H1 (cell line): ENCODE measurements at regions not wholly inside any gene's neighbourhood (a gene's known extent, or its start where the extent isn't known, plus 50 kb on each side); places are given as distances from the start of the nearest gene placed in this dataset.

ENCODE experiments used
- CTCF ChIA-PET: fragments of 300-600 bp; sonication (Branson Sonifier 250); formaldehyde crosslinking; loops from one replicate; lab custom pipeline; 2021; ENCODE audit not compliant: partially characterized antibody; lab: Charles Lee
- POLR2A ChIA-PET: fragments of 300-600 bp; sonication (Branson Sonifier 250); formaldehyde crosslinking; loops from one replicate; lab custom pipeline; 2021; ENCODE audit warnings: inconsistent platforms; ENCODE audit not compliant: partially characterized antibody; lab: Charles Lee
- DNase-seq, 2 experiments: peaks; one replicate each; pipeline versions ENCODE4 v3.0.0 to v3.0.0-alpha.2; 2010 to 2022; ENCODE audit warnings: low spot score in 2 of 2, low read depth in 1 of 2, mixed read lengths in 1 of 2
- FAIRE-seq: peaks from 2 replicates; lab custom pipeline; 2011; peaks lifted over from hg19 to GRCh38; lab: Jason Lieb, UNC
- H2AFZ ChIP-seq: 2 replicates; pipeline ENCODE4 v1.8.1; 2012; ENCODE audit warnings: low read length, inconsistent platforms
- H2AK5ac ChIP-seq: 2 replicates; pipeline ENCODE4 v1.6.1; 2013; ENCODE audit warnings: low read depth, low read length
- H2BK120ac ChIP-seq: replicated peaks from 2 replicates; pipeline ENCODE3; 2013; ENCODE audit warnings: low read depth, low read length, inconsistent platforms
- H2BK12ac ChIP-seq: 2 replicates; pipeline ENCODE4 v1.6.1; 2013; ENCODE audit warnings: low read depth, low read length
- H2BK15ac ChIP-seq: 2 replicates; pipeline ENCODE4 v1.6.1; 2013; ENCODE audit warnings: low read length
- H2BK20ac ChIP-seq: 2 replicates; pipeline ENCODE4 v1.6.1; 2013; ENCODE audit warnings: low read length
- H2BK5ac ChIP-seq: 2 replicates; pipeline ENCODE4 v1.6.1; 2013; ENCODE audit warnings: low read depth, low read length
- H3K14ac ChIP-seq: 2 replicates; pipeline ENCODE4 v1.6.1; 2013; ENCODE audit warnings: inconsistent platforms; ENCODE audit not compliant: insufficient read length
- H3K18ac ChIP-seq: 2 replicates; pipeline ENCODE4 v1.6.1; 2013; ENCODE audit warnings: low read length; ENCODE audit errors: extremely low read depth
- H3K23ac ChIP-seq: 2 replicates; pipeline ENCODE4 v1.6.1; 2013; ENCODE audit warnings: inconsistent platforms; ENCODE audit not compliant: insufficient read length
- H3K23me2 ChIP-seq: 2 replicates; pipeline ENCODE4 v1.6.1; 2013; ENCODE audit warnings: low read depth, low read length
- H3K27ac ChIP-seq: 2 replicates; pipeline ENCODE4 v1.6.1; 2011; ENCODE audit warnings: low read depth, low read length, inconsistent platforms
- H3K27me3 ChIP-seq, 4 experiments: replicated peaks in 1 of 4; 1 replicate in 1 of 4; 2 replicates in 3 of 4; pipeline versions ENCODE4 v1.6.1 to v1.8.1; 2011 to 2013; ENCODE audit warnings: low read length in 3 of 4, mild to moderate bottlenecking in 3 of 4, inconsistent platforms in 2 of 4, mixed read lengths in 2 of 4, moderate library complexity in 1 of 4; ENCODE audit not compliant: control insufficient read depth in 3 of 4, insufficient read depth in 3 of 4; ENCODE audit errors: extremely low read depth in 1 of 4
- H3K36me3 ChIP-seq, 4 experiments: 2 replicates each; pipeline versions ENCODE4 v1.6.1 to v1.8.1; 2011 to 2013; ENCODE audit warnings: mild to moderate bottlenecking in 4 of 4, low read length in 3 of 4, moderate library complexity in 2 of 4, control low read depth in 1 of 4, inconsistent platforms in 1 of 4; ENCODE audit not compliant: insufficient read depth in 4 of 4, control insufficient read depth in 2 of 4
- H3K4ac ChIP-seq: replicated peaks from 2 replicates; pipeline ENCODE3; 2013; ENCODE audit warnings: low read length, low read depth, mixed read lengths, inconsistent platforms; ENCODE audit not compliant: insufficient read length
- H3K4me1 ChIP-seq, 4 experiments: replicated peaks in 1 of 4; 1 replicate in 1 of 4; 2 replicates in 3 of 4; pipeline versions ENCODE4 v1.6.1 to v1.8.1; 2011 to 2013; ENCODE audit warnings: low read length in 3 of 4, inconsistent platforms in 2 of 4, mixed read lengths in 1 of 4; ENCODE audit not compliant: insufficient read depth in 4 of 4, control insufficient read depth in 3 of 4
- H3K4me2 ChIP-seq, 2 experiments: 2 replicates each; pipeline versions ENCODE4 v1.6.1 to v1.8.1; 2011 to 2013; ENCODE audit warnings: low read depth in 2 of 2, low read length in 2 of 2, control low read depth in 1 of 2, inconsistent platforms in 1 of 2, mild to moderate bottlenecking in 1 of 2; ENCODE audit not compliant: insufficient read depth in 1 of 2
- H3K4me3 ChIP-seq, 4 experiments: fragments of 200-600, 300-600 bp in 1 of 4; sonication (generic), shearing (Covaris generic), sonication (Bioruptor Twin) in 1 of 4; 2 replicates each; pipeline versions ENCODE4 v1.5.1 to v1.8.1; 2011 to 2016; ENCODE audit warnings: low read length in 4 of 4, low read depth in 3 of 4, control low read depth in 2 of 4, inconsistent platforms in 2 of 4, mild to moderate bottlenecking in 2 of 4, mixed read lengths in 1 of 4, moderate library complexity in 1 of 4; ENCODE audit not compliant: insufficient read depth in 2 of 4; ENCODE audit errors: extremely low read depth in 1 of 4
- H3K56ac ChIP-seq: replicated peaks from 2 replicates; pipeline ENCODE3; 2013; ENCODE audit warnings: low read depth, mild to moderate bottlenecking, mixed read lengths, low read length, inconsistent platforms; ENCODE audit not compliant: insufficient read length
- H3K79me1 ChIP-seq: 2 replicates; pipeline ENCODE4 v1.6.1; 2013; ENCODE audit warnings: low read depth, low read length, control low read depth
- H3K79me2 ChIP-seq, 2 experiments: 2 replicates each; pipeline versions ENCODE4 v1.6.1 to v1.8.1; 2012 to 2013; ENCODE audit warnings: low read length in 2 of 2, mild to moderate bottlenecking in 2 of 2, inconsistent platforms in 1 of 2; ENCODE audit not compliant: insufficient read depth in 2 of 2, control insufficient read depth in 1 of 2
- H3K9ac ChIP-seq, 4 experiments: replicated peaks in 1 of 4; 1 replicate in 1 of 4; 2 replicates in 3 of 4; pipeline versions ENCODE4 v1.6.1 to v1.8.1; 2011 to 2013; ENCODE audit warnings: low read depth in 3 of 4, low read length in 3 of 4, control low read depth in 2 of 4, mild to moderate bottlenecking in 2 of 4, moderate library complexity in 2 of 4, inconsistent platforms in 1 of 4; ENCODE audit errors: extremely low read depth in 1 of 4
- H3K9me3 ChIP-seq, 2 experiments: 2 replicates each; pipeline versions ENCODE4 v1.6.1 to v1.8.1; 2012 to 2013; ENCODE audit warnings: mild to moderate bottlenecking in 2 of 2, moderate library complexity in 2 of 2, control low read depth in 1 of 2, inconsistent platforms in 1 of 2, low read depth in 1 of 2, low read length in 1 of 2, mixed read lengths in 1 of 2; ENCODE audit not compliant: insufficient read depth in 2 of 2
- H4K20me1 ChIP-seq, 2 experiments: replicated peaks in 1 of 2; 2 replicates each; pipeline versions ENCODE3 to v1.8.1; 2011 to 2013; ENCODE audit warnings: inconsistent platforms in 2 of 2, low read length in 2 of 2, mild to moderate bottlenecking in 1 of 2; ENCODE audit not compliant: insufficient read depth in 2 of 2, control insufficient read depth in 1 of 2
- H4K5ac ChIP-seq: 2 replicates; pipeline ENCODE4 v1.6.1; 2013; ENCODE audit warnings: low read length, low read depth, mixed read lengths, inconsistent platforms; ENCODE audit not compliant: insufficient read length
- H4K8ac ChIP-seq: 2 replicates; pipeline ENCODE4 v1.8.0; 2013; ENCODE audit warnings: mild to moderate bottlenecking, moderate library complexity, low read length, inconsistent platforms; ENCODE audit not compliant: insufficient read depth; ENCODE audit errors: extremely low read depth
- H4K91ac ChIP-seq: replicated peaks from 2 replicates; pipeline ENCODE3; 2013; ENCODE audit warnings: low read length, mixed read lengths, inconsistent platforms; ENCODE audit not compliant: insufficient read length
- BRCA1 ChIP-seq: IDR thresholded peaks from 2 replicates; pipeline ENCODE4 v1.6.1; 2012; ENCODE audit warnings: low read depth, low read length, improper control_type of control experiment
- EZH2 ChIP-seq: fragments of 200-600 bp; sonication (generic); IDR thresholded peaks from 2 replicates; pipeline ENCODE4 v1.7.1; 2012; ENCODE audit warnings: low read depth, mild to moderate bottlenecking, moderate library complexity, low read length, inconsistent platforms; ENCODE audit not compliant: severe bottlenecking
- RAD21 ChIP-seq, 2 experiments: IDR thresholded peaks in 1 of 2; conservative IDR thresholded peaks in 1 of 2; 2 replicates each; pipeline ENCODE4 v1.6.1; 2011; ENCODE audit warnings: low read depth in 2 of 2, low read length in 2 of 2, improper control_type of control experiment in 1 of 2, inconsistent platforms in 1 of 2, mild to moderate bottlenecking in 1 of 2, moderate library complexity in 1 of 2
- TAF7 ChIP-seq: optimal IDR thresholded peaks from 2 replicates; pipeline ENCODE3; 2011; ENCODE audit warnings: low read depth, mild to moderate bottlenecking, inconsistent platforms, low read length, moderate library complexity, borderline replicate concordance
- YY1 ChIP-seq: IDR thresholded peaks from 2 replicates; pipeline ENCODE4 v1.6.1; 2011; ENCODE audit warnings: low read depth, mild to moderate bottlenecking, low read length
- WGBS, 2 experiments: shearing (Covaris generic) in 1 of 2; methylation state at CpG; one replicate each; pipeline versions ENCODE4 v1.1.6 to v1.1.7; 2013 to 2015; ENCODE audit warnings: low lambda C conversion rate in 2 of 2, mixed read lengths in 2 of 2, inconsistent platforms in 1 of 2, low coverage in 1 of 2, missing lambda C conversion rate in 1 of 2; ENCODE audit not compliant: insufficient replicate concordance in 2 of 2, insufficient coverage in 1 of 2, insufficient read length in 1 of 2; ENCODE audit errors: extremely low coverage in 1 of 2, missing lambda C conversion rate in 1 of 2; 5-methylcytosine and 5-hydroxymethylcytosine counted together

DNA sequence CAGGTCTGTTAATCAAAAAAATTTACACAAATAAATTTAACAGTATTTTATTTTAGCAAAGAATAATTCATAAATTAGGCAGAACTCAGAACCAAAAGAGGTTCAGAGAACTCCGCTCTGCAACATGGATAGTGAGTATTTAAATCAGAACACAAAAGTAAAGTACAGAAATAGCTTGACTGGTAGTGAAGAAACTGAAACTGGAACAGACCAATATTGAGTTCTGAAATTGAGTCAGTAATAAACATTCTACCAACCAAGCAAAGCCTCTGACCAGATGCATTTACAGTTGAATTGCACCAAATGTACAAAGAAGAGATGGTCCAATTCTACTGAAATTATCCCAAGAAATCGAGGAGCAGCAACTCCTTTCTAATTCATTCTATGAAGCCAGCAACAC is 1542.8 kb downstream of the EFNA5 start:
- Histone ChIP-seq H3K9ac (no peak overlapping the region), H4K91ac (no peak overlapping the region), H3K14ac (no peak overlapping the region), H2BK12ac (no peak overlapping the region), H3K27me3 (peaks cover 0 to 1% (median 0%) of the 10 kb centered on the region in 4 experiments; a peak in 1 of 7 replicates), H3K23ac (no peak overlapping the region), H3K4me1 (0 out of 7 replicates have a peak, but pooled peaks cover 0 to 3% (median 0%) of the 10 kb centered on the region in 4 experiments), H3K79me1 (no peaks in the 10 kb centered on the region), H3K9me3 (no peaks in the 10 kb centered on the region), H3K4me3 (no peak overlapping the region), H2BK5ac (no peak overlapping the region), H3K23me2 (no peaks in the 10 kb centered on the region), H2BK20ac (no peak overlapping the region), H2BK120ac (no peak overlapping the region), H4K8ac (no peak overlapping the region), H3K36me3 (no peaks in the 10 kb centered on the region), H3K79me2 (no peaks in the 10 kb centered on the region), H2AFZ (no peak overlapping the region), H2BK15ac (no peak overlapping the region), H3K56ac (no peak overlapping the region), H3K18ac (no peak overlapping the region), H3K4me2 (no peak overlapping the region), H3K4ac (no peak overlapping the region), H3K27ac (no peak overlapping the region), H4K20me1 (no peaks in the 10 kb centered on the region), H2AK5ac (no peak overlapping the region), H4K5ac (no peak overlapping the region)
- FAIRE-seq (no peak), DNase-seq (no peak)
- WGBS, 2 experiments: 93% methylated on average over 2 of the region's 2 CpGs; no CpG with 5 or more reads in 1 of the 2 experiments
- POLR2A ChIA-PET: no interaction called here
- CTCF ChIA-PET: interaction anchor here (1.1 to 1.2 kb wide), 2 partner anchors 10 to 618 kb away, joined by 3 to 4 read pairs; no protein-coding TSS in a partner anchor
- TF ChIP-seq EZH2 (no peak), RAD21 (IDR thresholded peaks at IDR 0.05 in 1 of 2, conservative IDR thresholded peaks at IDR 0.05 in 1 of 2; ENCODE audit: low read depth in 2 of 2, low read length in 2 of 2) (no peak), TAF7 (no peak), YY1 (no peak), BRCA1 (no peak)
